SU-DHL-6 (cell line): ENCODE measurements at regions not wholly inside any gene's neighbourhood (a gene's known extent, or its start where the extent isn't known, plus 50 kb on each side); places are given as distances from the start of the nearest gene placed in this dataset.

Source experiments
- H2AFZ ChIP-seq: fragments of 200-600 bp; sonication (generic); 2 replicates; pipeline ENCODE4 v1.6.1; 2014; ENCODE audit warnings: low read depth, mild to moderate bottlenecking, moderate library complexity, mixed read lengths, antibody characterized with exemption, low read length; ENCODE audit not compliant: severe bottlenecking
- H3F3A ChIP-seq: fragments of 200-600 bp; shearing (Covaris generic); 2 replicates; pipeline ENCODE4 v1.6.0; 2016; ENCODE audit warnings: antibody characterized with exemption, mild to moderate bottlenecking; ENCODE audit not compliant: insufficient read depth
- H3K27ac ChIP-seq: fragments of 200-600 bp; sonication (generic); 2 replicates; pipeline ENCODE4 v1.5.1; 2016; ENCODE audit warnings: low read depth, mild to moderate bottlenecking, low read length, moderate library complexity, mixed read lengths
- H3K27me3 ChIP-seq: fragments of 200-600 bp; sonication (generic), shearing (Covaris generic); 2 replicates; pipeline ENCODE4 v1.6.0; 2014; ENCODE audit warnings: mild to moderate bottlenecking, low read length
- H3K36me3 ChIP-seq: fragments of 200-600 bp; sonication (generic); 2 replicates; pipeline ENCODE4 v1.6.1; 2014; ENCODE audit warnings: mild to moderate bottlenecking, low read length, mixed read lengths
- H3K4me2 ChIP-seq: fragments of 300-600, 200-600 bp; shearing (Covaris generic), sonication (generic); 2 replicates; pipeline ENCODE4 v1.6.0; 2014; ENCODE audit warnings: low read length, low read depth, mild to moderate bottlenecking; ENCODE audit not compliant: poor library complexity, severe bottlenecking
- H3K4me3 ChIP-seq: fragments of 200-600 bp; sonication (generic); 2 replicates; pipeline ENCODE4 v1.5.1; 2014; ENCODE audit warnings: antibody characterized with exemption, low read length, mild to moderate bottlenecking, mixed read lengths; ENCODE audit not compliant: insufficient read depth, poor library complexity, severe bottlenecking
- H3K79me2 ChIP-seq: fragments of 200-600 bp; sonication (generic); 2 replicates; pipeline ENCODE4 v1.6.1; 2014; ENCODE audit warnings: mild to moderate bottlenecking, low read length, moderate library complexity; ENCODE audit not compliant: insufficient read depth
- H3K9ac ChIP-seq: fragments of 200-600 bp; sonication (generic); 2 replicates; pipeline ENCODE4 v1.7.0; 2014; ENCODE audit warnings: mild to moderate bottlenecking, low read length
- H3K9me2 ChIP-seq: fragments of 200-600 bp; sonication (generic); replicated peaks from 2 replicates; pipeline ENCODE4 v1.6.1; 2014; ENCODE audit warnings: low read length; ENCODE audit not compliant: insufficient read depth
- H3K9me3 ChIP-seq: fragments of 200-600 bp; sonication (generic); 2 replicates; pipeline ENCODE4 v1.6.1; 2014; ENCODE audit warnings: low read length, mixed read lengths; ENCODE audit not compliant: insufficient read depth
- H4K20me1 ChIP-seq: fragments of 200-600 bp; sonication (generic); 2 replicates; pipeline ENCODE4 v1.6.1; 2014; ENCODE audit warnings: low read depth, mild to moderate bottlenecking, antibody characterized with exemption, low read length, moderate library complexity, mixed read lengths
- EZH2phosphoT487 ChIP-seq: fragments of 200-600 bp; sonication (generic), shearing (Covaris generic); conservative IDR thresholded peaks from 2 replicates; pipeline ENCODE4 v1.6.1; 2018; ENCODE audit warnings: mild to moderate bottlenecking, antibody characterized with exemption, low read length, moderate library complexity, mixed read lengths
- TF ChIP-seq, protein P1 (sequence below): fragments of 200-600 bp; sonication (generic); IDR thresholded peaks from one replicate; pipeline ENCODE4 v1.5.1; 2017; ENCODE audit warnings: antibody characterized with exemption, mild to moderate bottlenecking, low read length, moderate library complexity; ENCODE audit not compliant: insufficient read depth, poor library complexity, severe bottlenecking

DNA sequence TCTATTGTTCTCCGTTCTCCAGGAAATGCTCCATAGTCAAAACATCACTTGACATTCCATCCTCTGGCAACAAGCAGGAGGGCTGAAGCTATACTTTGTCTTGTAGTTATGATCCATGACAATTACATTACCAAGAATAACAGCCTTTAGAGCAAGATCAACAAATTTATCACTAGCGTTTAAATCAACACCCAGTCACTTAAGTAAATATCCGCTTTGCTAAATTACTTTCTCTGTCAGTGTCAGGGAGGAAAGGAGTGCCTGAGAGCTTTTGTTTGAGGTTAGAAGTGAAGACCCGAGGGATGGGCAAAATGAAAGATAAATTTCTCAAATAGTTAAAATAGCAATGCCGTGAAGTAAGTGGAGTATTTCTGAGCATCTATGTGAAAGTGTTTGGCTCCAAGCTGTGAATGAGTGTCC lies 236.1 kb upstream of the BMPER start:
- Histone ChIP-seq H3K4me3 (no peak overlapping the region), H3K4me2 (no peak overlapping the region), H3K27me3 (no peaks in the 10 kb centered on the region), H3F3A (no peaks in the 10 kb centered on the region), H3K9me3 (no peaks in the 10 kb centered on the region), H4K20me1 (no peaks in the 10 kb centered on the region), H3K36me3 (no peaks in the 10 kb centered on the region), H2AFZ (no peak overlapping the region), H3K79me2 (no peaks in the 10 kb centered on the region), H3K9me2 (no peaks in the 10 kb centered on the region), H3K9ac (no peak overlapping the region), H3K27ac (no peak overlapping the region)
- no peak for TF ChIP-seq EZH2phosphoT487
- TF ChIP-seq, protein P1, sequence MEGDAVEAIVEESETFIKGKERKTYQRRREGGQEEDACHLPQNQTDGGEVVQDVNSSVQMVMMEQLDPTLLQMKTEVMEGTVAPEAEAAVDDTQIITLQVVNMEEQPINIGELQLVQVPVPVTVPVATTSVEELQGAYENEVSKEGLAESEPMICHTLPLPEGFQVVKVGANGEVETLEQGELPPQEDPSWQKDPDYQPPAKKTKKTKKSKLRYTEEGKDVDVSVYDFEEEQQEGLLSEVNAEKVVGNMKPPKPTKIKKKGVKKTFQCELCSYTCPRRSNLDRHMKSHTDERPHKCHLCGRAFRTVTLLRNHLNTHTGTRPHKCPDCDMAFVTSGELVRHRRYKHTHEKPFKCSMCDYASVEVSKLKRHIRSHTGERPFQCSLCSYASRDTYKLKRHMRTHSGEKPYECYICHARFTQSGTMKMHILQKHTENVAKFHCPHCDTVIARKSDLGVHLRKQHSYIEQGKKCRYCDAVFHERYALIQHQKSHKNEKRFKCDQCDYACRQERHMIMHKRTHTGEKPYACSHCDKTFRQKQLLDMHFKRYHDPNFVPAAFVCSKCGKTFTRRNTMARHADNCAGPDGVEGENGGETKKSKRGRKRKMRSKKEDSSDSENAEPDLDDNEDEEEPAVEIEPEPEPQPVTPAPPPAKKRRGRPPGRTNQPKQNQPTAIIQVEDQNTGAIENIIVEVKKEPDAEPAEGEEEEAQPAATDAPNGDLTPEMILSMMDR = no peak

DNA sequence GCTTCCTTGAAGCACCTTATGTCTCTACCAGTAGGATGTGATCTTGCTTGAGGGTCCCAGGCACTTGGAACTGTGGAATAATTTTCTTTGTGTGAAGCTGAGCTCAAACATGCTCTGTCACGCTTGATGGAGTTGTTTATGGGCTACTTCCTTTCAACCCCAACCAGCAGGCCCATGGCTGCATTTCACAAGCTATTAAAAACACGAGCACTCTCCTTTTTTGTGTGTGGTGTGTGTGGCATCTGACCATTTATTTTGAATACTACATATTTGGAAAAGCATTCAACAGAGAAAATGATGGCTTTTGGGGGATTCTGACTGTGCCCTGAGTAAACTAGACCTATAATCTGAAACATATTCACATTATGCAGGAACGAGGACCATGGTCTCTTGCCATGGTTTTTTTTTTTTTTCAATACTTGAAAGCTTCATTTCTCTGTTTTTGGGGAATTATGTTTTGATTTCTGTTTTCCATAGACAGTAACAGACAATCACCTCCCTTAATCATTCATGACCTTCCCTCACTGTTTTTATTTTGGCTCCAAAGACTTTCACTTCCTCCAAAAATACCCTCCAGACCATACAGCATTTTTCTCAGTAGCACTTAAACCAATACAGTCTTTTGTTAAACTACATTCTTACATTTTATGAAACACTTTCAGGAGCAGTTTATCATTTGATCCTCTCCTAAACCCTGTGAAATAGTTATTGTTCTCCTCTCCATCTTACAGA lies 233.6 kb upstream of the BMPER start:
- Histone ChIP-seq H3K27ac (peak overlapping the region; percentile 11; the same call in 1 of the 2 replicates), H3K79me2 (no peaks in the 10 kb centered on the region), H3K9me2 (no peaks in the 10 kb centered on the region), H4K20me1 (no peaks in the 10 kb centered on the region), H3K4me3 (no peak overlapping the region), H3K36me3 (no peaks in the 10 kb centered on the region), H3F3A (no peaks in the 10 kb centered on the region), H3K9me3 (no peaks in the 10 kb centered on the region), H3K27me3 (no peaks in the 10 kb centered on the region), H3K9ac (no peak overlapping the region), H2AFZ (no peak overlapping the region), H3K4me2 (peak overlapping the region; percentile 47)
- TF ChIP-seq EZH2phosphoT487 = no peak
- TF ChIP-seq, protein P1 = no peak

DNA sequence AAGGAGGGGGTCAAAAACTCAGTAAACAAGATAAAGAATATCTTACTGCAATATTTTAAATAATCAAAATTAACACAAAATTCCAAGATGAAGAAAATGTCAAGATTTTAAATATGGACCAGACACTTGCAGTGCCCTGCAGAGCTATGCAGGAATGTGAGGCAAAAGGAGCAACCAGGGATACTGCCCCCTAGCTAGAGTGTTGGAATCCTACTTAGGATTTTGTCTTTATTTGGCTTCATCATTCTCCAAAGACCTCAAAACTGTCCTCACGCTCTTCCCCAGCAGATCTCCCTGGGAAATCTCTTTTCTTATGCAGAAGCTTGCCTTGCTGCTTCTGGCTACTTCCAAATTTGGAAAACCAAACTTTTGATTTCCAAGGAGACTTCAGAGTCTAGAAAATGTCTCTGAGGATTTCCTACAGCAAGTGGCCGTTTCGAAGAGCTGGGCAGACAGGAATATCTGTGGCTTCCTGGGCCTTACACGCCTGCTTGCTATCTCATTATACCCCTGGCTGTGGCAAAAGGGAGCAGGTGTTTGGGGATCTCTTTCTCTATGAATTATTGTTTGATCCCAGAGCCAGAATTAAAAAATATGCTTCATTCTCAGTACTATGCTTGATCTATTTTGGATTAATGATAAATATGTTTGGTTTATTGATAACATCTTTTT lies 232.2 kb upstream of the BMPER start:
- H3K9me2 ChIP-seq = no peaks in the 10 kb centered on the region
- H3K9ac ChIP-seq = no peak overlapping the region
- H3K4me3 ChIP-seq = no peak overlapping the region
- no peaks in the 10 kb centered on the region for H3K27me3 ChIP-seq
- H3K79me2 ChIP-seq = no peaks in the 10 kb centered on the region
- no peak overlapping the region for H3K27ac ChIP-seq
- no peaks in the 10 kb centered on the region for H4K20me1 ChIP-seq
- no peak for TF ChIP-seq EZH2phosphoT487
- TF ChIP-seq, protein P1 = no peak
- H2AFZ ChIP-seq = no peak overlapping the region
- H3F3A ChIP-seq = no peaks in the 10 kb centered on the region
- H3K4me2 ChIP-seq = no peak overlapping the region
- no peaks in the 10 kb centered on the region for H3K36me3 ChIP-seq
- H3K9me3 ChIP-seq = no peaks in the 10 kb centered on the region
